Neural cell (in vitro differentiated cells): ENCODE measurements at regions not wholly inside any gene's neighbourhood (a gene's known extent, or its start where the extent isn't known, plus 50 kb on each side); places are given as distances from the start of the nearest gene placed in this dataset.
"Not testable (repeated sequence)": the region's sequence is repeated elsewhere in the genome, so short reads cannot be mapped to it uniquely, and the experiment has no call there.

Experiments
- H2AFZ ChIP-seq: fragments of 200-600, 300-800 bp; sonication (generic), shearing (Covaris generic); 2 replicates; pipeline ENCODE4 v1.6.0; 2014; ENCODE audit warnings: low read depth, mild to moderate bottlenecking, antibody characterized with exemption, low read length, moderate library complexity
- H3F3A ChIP-seq: fragments of 200-600 bp; shearing (Covaris generic); 2 replicates; pipeline ENCODE4 v1.6.1; 2016; ENCODE audit warnings: mild to moderate bottlenecking, moderate library complexity, mixed read lengths, antibody characterized with exemption, low read length; ENCODE audit not compliant: insufficient read depth, poor library complexity, severe bottlenecking
- H3K27ac ChIP-seq: fragments of 200-600, 300-800 bp; sonication (generic), shearing (Covaris generic); 2 replicates; pipeline ENCODE4 v1.5.1; 2014; ENCODE audit warnings: mild to moderate bottlenecking, low read length, moderate library complexity
- H3K27me3 ChIP-seq: fragments of 300-800, 200-600 bp; sonication (generic), shearing (Covaris generic); 2 replicates; pipeline ENCODE4 v1.6.0; 2014; ENCODE audit warnings: mild to moderate bottlenecking, low read depth, low read length, moderate library complexity; ENCODE audit not compliant: insufficient read depth
- H3K36me3 ChIP-seq: fragments of 300-800, 200-600 bp; sonication (generic), shearing (Covaris generic); 2 replicates; pipeline ENCODE4 v1.5.1; 2014; ENCODE audit warnings: mild to moderate bottlenecking, antibody characterized with exemption, low read length, moderate library complexity; ENCODE audit not compliant: insufficient read depth
- H3K4me2 ChIP-seq: fragments of 300-800, 200-600 bp; sonication (generic), shearing (Covaris generic); 2 replicates; pipeline ENCODE4 v1.6.0; 2014; ENCODE audit warnings: mild to moderate bottlenecking, low read length
- H3K4me3 ChIP-seq: fragments of 300-800, 200-600 bp; sonication (generic), shearing (Covaris generic); 2 replicates; pipeline ENCODE4 v1.5.1; 2014; ENCODE audit warnings: mild to moderate bottlenecking, low read length, moderate library complexity
- H3K79me2 ChIP-seq: fragments of 200-600 bp; shearing (Covaris generic); replicated peaks from 2 replicates; pipeline ENCODE4 v1.6.0; 2014; ENCODE audit warnings: mild to moderate bottlenecking, low read length, moderate library complexity; ENCODE audit not compliant: insufficient read depth
- H3K9ac ChIP-seq: fragments of 300-800, 200-600 bp; sonication (generic), shearing (Covaris generic); 2 replicates; pipeline ENCODE4 v1.6.1; 2016; ENCODE audit warnings: mild to moderate bottlenecking, low read length, mixed read lengths
- H3K9me2 ChIP-seq: fragments of 200-600 bp; shearing (Covaris generic); 2 replicates; pipeline ENCODE4 v1.6.1; 2016; ENCODE audit warnings: mild to moderate bottlenecking, low read length, mixed read lengths; ENCODE audit not compliant: insufficient read depth
- H3K9me3 ChIP-seq: fragments of 200-600, 300-800 bp; sonication (generic), shearing (Covaris generic); 2 replicates; pipeline ENCODE4 v1.6.1; 2016; ENCODE audit warnings: mild to moderate bottlenecking, mixed run types, low read length, moderate library complexity, mixed read lengths
- H4K20me1 ChIP-seq: fragments of 200-600 bp; shearing (Covaris generic); 2 replicates; pipeline ENCODE4 v1.6.1; 2016; ENCODE audit warnings: mild to moderate bottlenecking, mixed run types; ENCODE audit not compliant: insufficient read depth
- EP300 ChIP-seq: fragments of 450-650 bp; conservative IDR thresholded peaks from 2 replicates; pipeline ENCODE4 v1.6.1; 2014; ENCODE audit warnings: antibody characterized with exemption, mild to moderate bottlenecking, moderate library complexity; ENCODE audit not compliant: poor library complexity, severe bottlenecking
- EZH2 ChIP-seq: fragments of 200-600, 300-800 bp; shearing (Covaris generic), sonication (generic); IDR thresholded peaks from 2 replicates; pipeline ENCODE4 v1.6.1; 2014; ENCODE audit warnings: antibody characterized with exemption, low read length, borderline replicate concordance, mild to moderate bottlenecking; ENCODE audit not compliant: insufficient read depth, poor library complexity, severe bottlenecking
- MXI1 ChIP-seq: fragments of 450-650 bp; conservative IDR thresholded peaks from 2 replicates; pipeline ENCODE4 v1.6.1; 2014; ENCODE audit warnings: antibody characterized with exemption, mild to moderate bottlenecking; ENCODE audit not compliant: poor library complexity, severe bottlenecking
- POLR2AphosphoS5 ChIP-seq: IDR thresholded peaks from 2 replicates; pipeline ENCODE4 v1.6.1; 2012
- RAD21 ChIP-seq: fragments of 450-650 bp; conservative IDR thresholded peaks from 2 replicates; pipeline ENCODE4 v1.6.1; 2014; ENCODE audit warnings: antibody characterized with exemption, mild to moderate bottlenecking, moderate library complexity
- REST ChIP-seq: IDR thresholded peaks from 2 replicates; pipeline ENCODE4 v1.6.1; 2012; ENCODE audit warnings: borderline replicate concordance
- SMC3 ChIP-seq: fragments of 450-650 bp; conservative IDR thresholded peaks from 2 replicates; pipeline ENCODE4 v1.6.1; 2014; ENCODE audit warnings: antibody characterized with exemption, mild to moderate bottlenecking, moderate library complexity; ENCODE audit not compliant: poor library complexity
- TAF1 ChIP-seq: IDR thresholded peaks from 2 replicates; pipeline ENCODE4 v1.6.1; 2012; ENCODE audit warnings: low read depth
- TF ChIP-seq, protein P1 (sequence below): fragments of 450-650 bp; IDR thresholded peaks from 2 replicates; pipeline ENCODE4 v1.5.1; 2014; ENCODE audit warnings: antibody characterized with exemption, mild to moderate bottlenecking, moderate library complexity; ENCODE audit not compliant: poor library complexity, severe bottlenecking

- Histone ChIP-seq H3K4me3 (no peak overlapping the region), H4K20me1 (no peaks in the 10 kb centered on the region), H2AFZ (no peak overlapping the region), H3K9ac (no peak overlapping the region), H3K36me3 (no peaks in the 10 kb centered on the region), H3F3A (no peaks in the 10 kb centered on the region), H3K4me2 (no peak overlapping the region), H3K27ac (no peak overlapping the region), H3K27me3 (no peaks in the 10 kb centered on the region), H3K9me3 (no peaks in the 10 kb centered on the region), H3K79me2 (no peaks in the 10 kb centered on the region), H3K9me2 (no peaks in the 10 kb centered on the region)
- TF ChIP-seq MXI1: no peak
Measured at GRCh38 chrX:6990552-6991193, 156.8 kb upstream of the STS start.

- no peak overlapping the region for H2AFZ ChIP-seq
- H3F3A ChIP-seq: no peaks in the 10 kb centered on the region
- no peak overlapping the region for H3K9ac ChIP-seq
- no peak overlapping the region for H3K27ac ChIP-seq
- H3K9me3 ChIP-seq: no peaks in the 10 kb centered on the region
- H3K36me3 ChIP-seq: no peaks in the 10 kb centered on the region
- no peaks in the 10 kb centered on the region for H3K27me3 ChIP-seq
- TF ChIP-seq POLR2AphosphoS5: no peak
- TF ChIP-seq MXI1: no peak
- TF ChIP-seq EZH2: no peak
- no peak for TF ChIP-seq TAF1
- no peak for TF ChIP-seq REST
- H4K20me1 ChIP-seq: no peaks in the 10 kb centered on the region
- no peaks in the 10 kb centered on the region for H3K79me2 ChIP-seq
- no peaks in the 10 kb centered on the region for H3K9me2 ChIP-seq
- no peak overlapping the region for H3K4me2 ChIP-seq
- H3K4me3 ChIP-seq: no peak overlapping the region
Measured at GRCh38 chrX:6989858-6990257, 157.7 kb upstream of the STS start.

GRCh38 chrX:6988694-6989093, 158.8 kb upstream of the STS start:
- H3K27ac ChIP-seq, H4K20me1 ChIP-seq: not testable (repeated sequence)

GRCh38 chrX:6986915-6987314, 160.6 kb upstream of the STS start:
- H2AFZ ChIP-seq: no peak overlapping the region
- H3K9me3 ChIP-seq: no peaks in the 10 kb centered on the region
- H3K79me2 ChIP-seq: no peaks in the 10 kb centered on the region
- no peaks in the 10 kb centered on the region for H3F3A ChIP-seq
- TF ChIP-seq MXI1 (no peak), POLR2AphosphoS5 (no peak), SMC3 (no peak), EP300 (no peak), RAD21 (no peak), REST (no peak), EZH2 (no peak), TAF1 (no peak)
- TF ChIP-seq, protein P1, sequence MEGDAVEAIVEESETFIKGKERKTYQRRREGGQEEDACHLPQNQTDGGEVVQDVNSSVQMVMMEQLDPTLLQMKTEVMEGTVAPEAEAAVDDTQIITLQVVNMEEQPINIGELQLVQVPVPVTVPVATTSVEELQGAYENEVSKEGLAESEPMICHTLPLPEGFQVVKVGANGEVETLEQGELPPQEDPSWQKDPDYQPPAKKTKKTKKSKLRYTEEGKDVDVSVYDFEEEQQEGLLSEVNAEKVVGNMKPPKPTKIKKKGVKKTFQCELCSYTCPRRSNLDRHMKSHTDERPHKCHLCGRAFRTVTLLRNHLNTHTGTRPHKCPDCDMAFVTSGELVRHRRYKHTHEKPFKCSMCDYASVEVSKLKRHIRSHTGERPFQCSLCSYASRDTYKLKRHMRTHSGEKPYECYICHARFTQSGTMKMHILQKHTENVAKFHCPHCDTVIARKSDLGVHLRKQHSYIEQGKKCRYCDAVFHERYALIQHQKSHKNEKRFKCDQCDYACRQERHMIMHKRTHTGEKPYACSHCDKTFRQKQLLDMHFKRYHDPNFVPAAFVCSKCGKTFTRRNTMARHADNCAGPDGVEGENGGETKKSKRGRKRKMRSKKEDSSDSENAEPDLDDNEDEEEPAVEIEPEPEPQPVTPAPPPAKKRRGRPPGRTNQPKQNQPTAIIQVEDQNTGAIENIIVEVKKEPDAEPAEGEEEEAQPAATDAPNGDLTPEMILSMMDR: no peak
- no peak overlapping the region for H3K27ac ChIP-seq
- no peaks in the 10 kb centered on the region for H3K9me2 ChIP-seq
- no peaks in the 10 kb centered on the region for H3K36me3 ChIP-seq
- H3K4me3 ChIP-seq: no peak overlapping the region
- no peaks in the 10 kb centered on the region for H3K27me3 ChIP-seq
- H3K4me2 ChIP-seq: no peak overlapping the region
- H4K20me1 ChIP-seq: no peaks in the 10 kb centered on the region
- H3K9ac ChIP-seq: no peak overlapping the region

More at GRCh38 chrX:6988694-6989093, 158.8 kb upstream of the STS start:
- not testable (repeated sequence) for H2AFZ ChIP-seq, H3K79me2 ChIP-seq, H3K4me2 ChIP-seq, H3K27me3 ChIP-seq, H3K36me3 ChIP-seq, H3K9ac ChIP-seq, H3K4me3 ChIP-seq, H3K9me2 ChIP-seq, H3F3A ChIP-seq, H3K9me3 ChIP-seq
